Dermis blood vessel endothelial cell (primary cell): ENCODE measurements at regions not wholly inside any gene's neighbourhood (a gene's known extent, or its start where the extent isn't known, plus 50 kb on each side); places are given as distances from the start of the nearest gene placed in this dataset.

ENCODE experiments used
- DNase-seq: peaks from one replicate; pipeline ENCODE4 v3.0.0; 2010

DNA sequence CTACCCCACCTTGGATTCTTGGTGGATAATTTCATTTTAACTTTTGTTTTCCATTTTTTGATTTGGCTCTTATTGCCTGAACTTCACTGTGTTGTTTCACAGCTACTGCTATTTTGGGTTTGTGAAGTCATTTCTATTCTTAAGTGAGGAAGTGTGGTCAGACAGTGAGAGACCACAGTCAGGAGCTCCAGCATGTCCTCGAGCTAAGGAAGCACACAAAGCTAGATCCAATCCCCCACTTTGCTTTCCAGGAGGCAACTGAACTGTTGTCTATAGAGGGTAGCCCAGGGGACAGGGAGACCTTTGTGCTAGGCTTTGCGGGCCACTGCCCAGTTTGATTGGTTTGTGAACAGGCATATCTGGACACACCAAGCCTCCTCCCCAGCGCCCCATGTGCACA is 251.8 kb upstream of the KIRREL3 start:
- DNase-seq: no peak

- DNase-seq: no peak
Observed at GRCh38 chr11:127249576-127249975, 249.0 kb upstream of the KIRREL3 start.

- DNase-seq: no peak
Observed at GRCh38 chr11:127248476-127248875, 247.9 kb upstream of the KIRREL3 start.

GRCh38 chr11:127247261-127247851 is 246.8 kb upstream of the KIRREL3 start:
- no peak for DNase-seq

DNA sequence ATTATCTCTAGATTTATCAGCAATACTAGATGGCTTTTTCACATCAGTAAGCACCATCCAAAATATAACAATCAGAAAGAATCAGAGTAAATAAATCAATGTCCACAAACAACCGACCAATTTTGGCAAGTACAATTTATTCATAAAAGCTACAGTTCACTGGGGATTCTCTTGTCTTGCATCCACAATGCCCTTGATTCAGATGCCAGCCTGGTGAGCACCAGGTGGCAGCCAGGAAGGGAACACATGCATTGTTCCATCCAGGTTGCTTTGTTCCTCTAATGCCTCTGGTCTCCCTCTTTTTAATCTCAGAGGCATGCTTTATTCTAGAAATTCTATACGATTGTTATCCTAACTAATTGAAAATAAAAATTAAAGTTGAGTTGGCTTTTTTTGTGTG is 242.1 kb upstream of the KIRREL3 start:
- DNase-seq: no peak

- no peak for DNase-seq
Observed at GRCh38 chr11:127238321-127238720, 237.8 kb upstream of the KIRREL3 start.

DNA sequence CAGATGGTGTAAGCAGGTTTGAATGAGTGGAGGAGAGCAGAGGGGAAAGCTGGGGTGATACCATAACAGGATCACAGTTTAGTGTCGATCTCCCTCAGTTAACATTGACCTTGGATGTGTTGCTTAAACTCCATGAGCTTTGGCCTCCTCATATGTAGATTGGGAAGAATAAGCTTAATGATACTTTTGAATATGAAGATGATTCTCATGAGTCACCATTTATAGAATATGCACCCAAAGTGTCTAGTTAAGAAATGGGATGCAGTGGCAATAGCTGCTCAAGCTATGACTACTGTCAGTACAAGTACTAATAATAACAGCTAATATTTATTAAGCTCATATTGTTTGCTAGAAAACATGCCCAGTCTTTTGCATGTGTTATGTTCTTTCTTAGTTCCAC is 236.2 kb upstream of the KIRREL3 start:
- DNase-seq: no peak

GRCh38 chr11:127233998-127234397 is 233.4 kb upstream of the KIRREL3 start:
- DNase-seq: no peak

GRCh38 chr11:127230392-127230791 is 229.8 kb upstream of the KIRREL3 start:
- DNase-seq: no peak

DNA sequence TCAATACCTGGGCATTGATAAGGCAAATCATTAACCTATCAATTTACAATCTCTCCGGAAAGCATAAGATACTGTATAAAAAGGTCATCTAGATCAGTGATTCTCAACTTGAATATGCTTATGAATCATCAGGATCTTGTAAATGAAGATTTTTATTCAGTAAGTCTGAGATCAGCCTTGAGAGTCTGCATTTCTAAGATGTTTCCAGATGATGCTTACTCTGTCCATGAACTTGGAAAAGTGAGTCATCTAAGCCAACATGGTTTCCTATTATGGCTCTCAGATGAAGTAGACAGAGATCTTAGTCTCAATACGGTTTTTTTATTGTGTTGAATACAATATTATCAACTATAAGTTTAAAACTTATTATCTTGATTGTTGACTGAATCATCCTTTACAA is 226.4 kb upstream of the KIRREL3 start:
- DNase-seq: no peak

- no peak for DNase-seq
Observed at GRCh38 chr11:127226380-127226779, 225.8 kb upstream of the KIRREL3 start.

DNA sequence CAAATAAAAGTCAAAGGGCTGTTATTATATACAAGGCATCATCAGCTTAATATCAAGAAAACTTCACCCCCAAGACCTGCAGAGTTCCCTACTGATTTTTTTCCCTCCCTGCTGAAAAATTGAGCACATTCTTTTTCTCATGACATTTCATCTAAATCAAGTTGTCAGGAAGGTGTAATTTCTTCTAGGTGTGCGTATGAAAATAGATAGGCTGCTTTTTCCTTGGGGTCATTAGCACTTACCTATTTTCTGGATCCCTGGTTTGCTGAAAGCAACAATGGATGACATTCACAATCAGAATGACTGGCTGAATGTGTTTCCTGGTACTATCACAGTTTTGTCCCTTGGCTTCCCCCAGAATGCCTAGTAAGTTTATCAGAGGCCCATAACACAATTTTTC is 225.0 kb upstream of the KIRREL3 start:
- no peak for DNase-seq

- DNase-seq: no peak
Observed at GRCh38 chr11:127224276-127224675, 223.7 kb upstream of the KIRREL3 start.

DNA sequence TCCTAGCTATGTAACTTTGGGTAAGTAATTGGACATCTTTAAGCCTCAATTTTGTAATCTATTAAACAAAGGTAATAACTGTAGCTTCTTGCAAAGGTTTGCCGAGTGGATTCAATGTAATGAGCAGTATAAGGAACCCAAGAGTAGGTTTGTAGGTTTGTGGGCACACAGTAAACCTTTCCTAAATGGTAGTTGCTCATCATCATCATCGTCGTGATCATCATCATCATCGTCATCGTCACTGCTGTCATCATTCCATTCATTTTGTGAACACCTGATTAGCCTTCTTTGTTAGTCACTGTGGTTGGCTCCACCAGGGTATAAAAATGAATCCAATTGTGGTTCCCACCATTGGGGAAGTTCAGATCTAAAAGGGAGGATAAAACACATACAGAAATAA is 223.1 kb upstream of the KIRREL3 start:
- DNase-seq: no peak

DNA sequence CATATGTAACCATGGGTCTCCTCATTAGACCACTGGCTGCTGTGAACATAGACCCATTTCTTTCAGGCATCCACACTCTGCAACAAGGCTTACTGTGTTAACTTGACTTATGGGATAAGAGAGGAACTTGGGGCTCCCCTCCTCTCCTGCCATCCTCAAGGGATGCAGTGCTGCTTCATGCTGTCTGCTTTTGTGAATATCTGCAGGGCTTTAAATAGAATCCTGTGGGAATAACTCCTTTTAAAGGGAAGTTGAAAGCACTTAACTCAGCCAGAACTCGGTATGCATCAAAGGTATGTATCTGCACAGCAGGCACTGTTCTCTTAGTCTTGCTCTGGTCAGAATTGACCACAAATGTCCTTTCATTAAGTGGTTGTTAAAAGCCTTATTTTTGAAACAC is 222.5 kb upstream of the KIRREL3 start:
- DNase-seq: no peak

DNA sequence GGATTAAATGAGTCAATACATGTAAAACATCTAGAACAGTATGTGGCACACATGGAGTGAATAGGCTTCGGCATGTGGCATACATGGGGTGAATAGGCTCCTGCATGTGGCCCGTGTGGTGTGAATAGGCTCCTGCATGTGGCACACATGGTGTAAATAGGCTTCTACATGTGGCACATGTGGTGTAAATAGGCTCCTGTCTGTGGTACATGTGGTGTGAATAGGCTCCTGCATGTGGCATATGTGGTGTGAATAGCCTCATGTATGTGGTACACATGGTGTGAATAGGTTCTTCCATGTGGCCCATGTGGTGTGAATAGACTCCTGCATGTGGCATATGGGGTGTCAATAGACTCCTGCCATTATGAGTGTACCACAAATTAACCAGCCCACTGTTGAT is 219.1 kb upstream of the KIRREL3 start:
- no peak for DNase-seq

- DNase-seq: no peak
Observed at GRCh38 chr11:127218275-127218608, 217.7 kb upstream of the KIRREL3 start.

- no peak for DNase-seq
Observed at GRCh38 chr11:127217452-127218274, 217.1 kb upstream of the KIRREL3 start.

GRCh38 chr11:127205688-127206217 is 205.2 kb upstream of the KIRREL3 start:
- no peak for DNase-seq

DNA sequence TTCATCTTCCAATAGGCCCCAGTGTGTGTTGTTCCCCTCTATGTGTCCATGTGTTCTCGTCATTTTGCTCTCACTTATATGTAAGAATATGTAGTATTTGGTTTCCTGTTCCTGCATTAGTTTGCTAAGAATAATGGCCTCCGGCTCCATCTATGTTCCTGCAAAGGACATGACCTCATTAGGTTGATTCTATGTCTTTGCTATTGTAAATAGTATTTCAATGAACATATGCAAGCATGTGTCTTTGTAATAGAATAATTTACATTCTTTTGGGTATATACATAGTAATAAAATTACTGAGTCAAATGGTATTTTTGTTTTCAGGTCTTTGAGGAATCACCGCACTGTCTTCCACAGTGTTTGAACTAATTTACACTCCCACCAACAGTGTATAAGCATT is 202.9 kb upstream of the KIRREL3 start:
- DNase-seq: no peak

DNA sequence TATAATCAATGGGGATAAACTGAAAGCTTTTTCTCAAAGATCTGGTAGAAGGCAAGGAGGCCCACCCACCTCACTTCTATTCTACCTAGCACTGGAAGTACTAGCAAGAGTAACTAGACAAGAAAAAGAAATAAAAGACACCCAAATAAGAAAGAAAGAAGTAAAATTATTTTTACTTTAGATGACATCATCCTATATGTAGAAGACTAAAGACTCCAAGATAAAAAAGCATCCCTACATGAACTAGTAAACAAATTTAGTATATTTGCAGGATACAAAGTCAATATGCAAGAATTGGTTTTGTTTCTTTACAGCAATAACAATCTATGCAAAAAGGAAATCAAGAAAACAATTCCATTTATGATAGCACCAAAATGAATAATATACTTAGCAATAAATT is 201.5 kb upstream of the KIRREL3 start:
- no peak for DNase-seq

DNA sequence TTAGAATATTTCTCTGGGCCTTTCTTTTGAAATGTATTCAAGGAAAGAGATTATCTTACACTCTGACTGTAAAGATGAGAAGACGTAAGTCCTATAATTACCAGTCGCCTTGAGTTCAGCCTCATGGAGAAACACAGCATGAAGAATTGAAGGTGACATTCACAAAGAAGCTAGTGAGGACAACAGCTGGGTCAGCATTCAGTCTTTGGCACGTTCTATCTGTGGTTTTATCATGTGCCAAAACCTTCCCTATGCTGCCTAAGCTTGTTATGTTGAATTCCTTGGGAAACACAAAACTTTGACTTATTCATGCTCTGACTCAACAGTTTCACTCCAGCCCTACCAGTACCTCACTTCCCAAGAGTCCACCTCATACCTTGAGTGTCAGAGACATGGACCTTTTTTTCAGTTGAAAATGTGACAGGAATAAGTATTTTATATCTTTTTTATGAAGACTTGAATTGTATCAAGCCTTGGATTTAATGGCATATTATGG is 198.8 kb upstream of the KIRREL3 start:
- no peak for DNase-seq

DNA sequence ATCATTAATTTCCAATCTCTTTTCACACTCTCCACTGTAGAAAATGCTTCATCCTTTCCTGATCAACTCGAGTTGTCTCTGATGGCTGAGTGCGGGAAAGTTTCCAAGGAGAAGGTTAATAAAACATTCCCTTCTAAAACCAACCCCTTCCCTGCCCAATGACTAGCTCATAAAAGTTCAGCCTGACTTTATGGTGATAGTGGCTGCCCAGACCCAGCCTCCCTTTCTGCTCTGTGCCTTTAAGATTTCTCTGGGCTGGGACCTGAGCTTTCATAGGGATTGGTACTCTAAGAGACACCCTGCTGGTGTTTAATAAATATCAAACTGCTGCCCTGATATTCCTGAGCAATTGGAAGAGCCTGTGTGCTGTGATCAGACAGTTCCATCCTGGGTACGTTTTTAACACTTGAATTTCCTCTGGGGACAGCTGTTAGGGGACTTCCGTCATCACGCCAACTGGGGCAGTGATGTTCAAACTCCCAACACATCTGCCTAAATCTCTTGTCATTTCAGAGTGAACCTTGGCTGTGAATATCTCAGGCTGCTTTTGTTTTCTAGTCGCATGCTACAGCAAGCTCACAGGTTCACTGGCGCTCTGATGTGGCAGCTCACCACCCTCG is 195.0 kb upstream of the KIRREL3 start:
- DNase-seq: no peak

DNA sequence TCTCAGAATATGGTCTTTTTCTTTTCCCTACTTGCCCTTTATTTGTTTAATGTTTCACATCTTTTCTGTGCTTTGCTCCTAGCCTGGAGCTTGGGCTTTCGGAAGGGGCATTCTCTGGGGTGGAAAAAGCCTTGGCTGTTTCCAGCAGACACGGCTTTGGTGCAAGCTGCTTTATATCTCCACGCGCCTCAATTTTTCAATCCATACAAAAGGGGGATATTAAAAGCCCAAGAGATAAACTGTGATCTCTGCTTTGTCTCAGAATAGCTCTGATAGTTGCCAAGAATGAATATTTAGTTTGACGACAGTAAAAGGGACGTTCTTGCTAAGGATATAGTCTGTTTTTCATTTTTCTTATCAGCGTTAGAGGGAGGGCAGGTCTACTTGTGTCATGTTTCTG is 194.0 kb upstream of the KIRREL3 start:
- no peak for DNase-seq
